Calu3 (cell line): ENCODE measurements at regions not wholly inside any gene's neighbourhood (a gene's known extent, or its start where the extent isn't known, plus 50 kb on each side); places are given as distances from the start of the nearest gene placed in this dataset.

Experiments
- BruUV-seq: library from RNA; stranded (reverse); fragments of 400-500 nt; replicated peaks from 2 replicates; lab custom pipeline; 2021; lab: Mats Ljungman, UMichigan
- CTCF ChIA-PET: fragments of 300-600 bp; sonication (Branson Sonifier 250); formaldehyde crosslinking; loops from one replicate; lab custom pipeline; 2022; ENCODE audit warnings: antibody characterized with exemption; lab: Charles Lee
- DNase-seq: peaks from one replicate; pipeline ENCODE4 v3.0.0; 2022
- H3K27ac Mint-ChIP-seq: one replicate; pipeline ENCODE4 v1.8.0; 2022; ENCODE audit warnings: mixed read lengths; ENCODE audit not compliant: unreplicated experiment
- H3K27me3 Mint-ChIP-seq: one replicate; pipeline ENCODE4 v1.8.0; 2022; ENCODE audit warnings: mixed read lengths; ENCODE audit not compliant: unreplicated experiment
- H3K36me3 Mint-ChIP-seq: one replicate; pipeline ENCODE4 v1.8.0; 2022; ENCODE audit warnings: mild to moderate bottlenecking, moderate library complexity, mixed read lengths; ENCODE audit not compliant: insufficient read depth, unreplicated experiment
- H3K4me1 Mint-ChIP-seq: one replicate; pipeline ENCODE4 v1.8.0; 2022; ENCODE audit warnings: mild to moderate bottlenecking, low read depth, mixed read lengths; ENCODE audit not compliant: unreplicated experiment
- H3K4me3 Mint-ChIP-seq: one replicate; pipeline ENCODE4 v1.8.0; 2022; ENCODE audit warnings: mild to moderate bottlenecking, low read depth, moderate library complexity, mixed read lengths; ENCODE audit not compliant: unreplicated experiment
- H3K9me3 Mint-ChIP-seq: one replicate; pipeline ENCODE4 v1.8.0; 2022; ENCODE audit warnings: low read depth, mixed read lengths; ENCODE audit not compliant: unreplicated experiment
- CTCF ChIP-seq: fragments of 200-600 bp; IDR thresholded peaks from one replicate; pipeline ENCODE4 v1.8.0; 2022; ENCODE audit warnings: antibody characterized with exemption; ENCODE audit not compliant: unreplicated experiment
- intact Hi-C: fragments of 100-400 bp; cut with micrococcal nuclease; formaldehyde crosslinking; loops from one replicate; pipeline ENCODE4 v1.10.0; 2022; ENCODE audit not compliant: unreplicated experiment

DNA sequence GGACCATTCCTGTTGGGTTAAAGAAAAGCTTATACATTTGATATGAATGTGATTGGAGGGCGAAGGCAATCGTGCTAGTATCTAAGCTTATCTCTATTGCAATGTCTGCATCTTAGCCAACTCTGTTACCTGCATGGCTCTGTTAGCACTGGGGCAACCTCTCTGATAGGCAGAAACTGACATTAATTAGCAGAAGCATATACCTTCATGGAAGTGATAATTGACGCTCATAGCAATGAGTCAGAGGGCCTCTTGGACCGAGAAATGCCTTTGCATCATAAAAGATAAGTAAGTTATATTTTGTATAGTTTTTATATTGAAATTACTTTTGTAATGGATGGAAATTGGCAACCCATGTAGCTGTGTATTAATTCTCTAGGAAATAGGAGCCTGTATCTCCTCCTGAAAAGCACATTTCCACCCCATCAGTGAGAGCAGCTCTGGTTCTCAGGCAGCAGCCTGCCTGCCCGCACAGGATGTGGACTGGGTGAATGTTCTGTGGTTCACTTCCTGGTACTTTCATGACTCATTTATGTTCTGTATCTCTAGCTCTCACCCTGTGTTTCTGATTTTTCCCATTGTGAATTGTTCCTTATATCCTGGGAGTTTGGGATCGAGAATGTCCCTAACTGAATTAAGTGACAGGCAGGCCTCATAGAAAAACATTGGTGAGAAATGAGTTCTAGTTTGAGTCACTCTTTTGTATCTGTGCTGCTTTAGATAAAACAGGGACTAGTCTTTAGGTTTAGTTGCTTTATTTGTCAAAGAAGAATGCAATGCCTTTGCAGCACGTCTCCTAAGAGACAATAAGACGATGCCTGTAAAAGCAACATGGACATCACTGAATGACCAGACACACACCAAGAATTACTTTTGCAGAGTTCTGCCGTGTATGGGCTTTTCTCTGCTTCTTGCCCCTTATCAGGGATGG lies 344.9 kb downstream of the DCDC2C start:
- Mint-ChIP-seq H3K27ac (no peak overlapping the region), H3K36me3 (no peaks in the 10 kb centered on the region), H3K9me3 (peaks cover 18% of the 10 kb centered on the region), H3K27me3 (no peaks in the 10 kb centered on the region), H3K4me1 (no peaks in the 10 kb centered on the region), H3K4me3 (no peak overlapping the region)
- CTCF ChIA-PET: no interaction called here
- BruUV-seq: no TSS peak
- no peak for DNase-seq
- no peak for TF ChIP-seq CTCF
- intact Hi-C loops: no loop called here

DNA sequence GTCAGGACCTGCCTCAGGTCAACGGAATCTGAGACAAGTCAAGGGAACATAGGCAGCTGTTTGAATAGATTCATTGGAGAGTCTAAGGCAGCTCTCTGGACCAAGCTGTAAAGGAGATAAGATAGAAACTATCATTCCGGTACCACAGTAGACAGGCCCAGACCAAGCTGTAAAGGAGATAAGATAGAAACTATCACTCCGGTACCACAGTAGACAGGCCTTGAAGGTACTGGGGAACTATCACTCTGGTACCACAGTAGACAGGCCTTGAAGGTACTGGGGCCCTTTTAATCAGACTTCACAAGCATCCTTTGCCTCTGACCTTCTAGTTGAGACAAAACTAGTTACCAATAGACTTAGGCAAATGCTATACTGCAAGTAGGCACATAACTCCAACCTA lies 346.1 kb downstream of the DCDC2C start:
- H3K4me1 Mint-ChIP-seq: no peaks in the 10 kb centered on the region
- intact Hi-C loops: no loop called here
- H3K4me3 Mint-ChIP-seq: no peak overlapping the region
- no TSS peak for BruUV-seq
- no peak for DNase-seq
- CTCF ChIA-PET: no interaction called here
- H3K27ac Mint-ChIP-seq: no peak overlapping the region
- no peak for TF ChIP-seq CTCF
- no peaks in the 10 kb centered on the region for H3K36me3 Mint-ChIP-seq
- H3K9me3 Mint-ChIP-seq: peaks cover 11% of the 10 kb centered on the region
- H3K27me3 Mint-ChIP-seq: no peaks in the 10 kb centered on the region

- Mint-ChIP-seq H3K9me3 (peaks cover 9% of the 10 kb centered on the region), H3K4me1 (no peaks in the 10 kb centered on the region), H3K27me3 (no peaks in the 10 kb centered on the region), H3K36me3 (no peaks in the 10 kb centered on the region), H3K4me3 (no peak overlapping the region), H3K27ac (no peak overlapping the region)
- no peak for TF ChIP-seq CTCF
- intact Hi-C loops: loop anchor here (10.0 kb wide), 1 partner anchor 359 kb away; no protein-coding TSS in a partner anchor
- no peak for DNase-seq
- CTCF ChIA-PET: no interaction called here
- no TSS peak for BruUV-seq
Observed at GRCh38 chr2:4053769-4054493, 350.6 kb downstream of the DCDC2C start.

DNA sequence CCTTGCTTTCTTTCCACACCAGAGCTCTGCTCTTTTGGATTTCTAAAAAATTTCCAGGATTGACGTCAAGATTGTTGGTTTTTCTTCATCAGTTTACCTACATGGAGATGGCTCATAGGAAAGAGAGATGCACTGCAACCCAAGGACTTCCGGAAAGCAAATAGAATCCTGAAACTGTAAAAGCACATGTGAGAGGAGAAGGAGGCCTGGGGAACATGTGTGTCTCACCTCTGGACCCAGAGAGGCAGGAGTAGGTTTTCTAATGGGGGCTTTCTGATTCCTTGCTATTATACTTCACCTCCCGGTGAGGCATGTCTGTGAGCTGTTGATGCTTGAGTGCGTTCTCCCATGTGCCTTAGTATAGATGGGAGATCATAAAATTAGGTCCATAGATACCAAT lies 362.8 kb downstream of the DCDC2C start:
- Mint-ChIP-seq H3K9me3 (peaks cover 8% of the 10 kb centered on the region), H3K36me3 (no peaks in the 10 kb centered on the region), H3K27me3 (no peaks in the 10 kb centered on the region), H3K4me3 (no peak overlapping the region), H3K4me1 (no peaks in the 10 kb centered on the region), H3K27ac (no peak overlapping the region)
- CTCF ChIA-PET: no interaction called here
- no peak for DNase-seq
- TF ChIP-seq CTCF: no peak
- no TSS peak for BruUV-seq
- intact Hi-C loops: no loop called here
